Immature natural killer cell (primary cell): ENCODE measurements at regions not wholly inside any gene's neighbourhood (a gene's known extent, or its start where the extent isn't known, plus 50 kb on each side); places are given as distances from the start of the nearest gene placed in this dataset.

Source experiments
- DNase-seq, 3 donors: peaks; one replicate each; pipeline ENCODE4 v3.0.0; 2022; ENCODE audit warnings: mixed read lengths in 1 of 3
- H3K27ac Mint-ChIP-seq, 6 donors: one replicate each; pipeline ENCODE4 v1.8.0; 2020; ENCODE audit warnings: mixed read lengths in 6 of 6, mild to moderate bottlenecking in 5 of 6, inconsistent platforms in 4 of 6, moderate library complexity in 3 of 6
- H3K27me3 Mint-ChIP-seq, 3 donors: one replicate each; pipeline ENCODE4 v1.8.0; 2020 to 2021; ENCODE audit warnings: low read depth in 3 of 3, mild to moderate bottlenecking in 3 of 3, mixed read lengths in 3 of 3, moderate library complexity in 3 of 3, inconsistent platforms in 1 of 3
- H3K36me3 Mint-ChIP-seq, 3 donors: one replicate each; pipeline ENCODE4 v1.8.0; 2020; ENCODE audit warnings: mixed read lengths in 3 of 3, inconsistent platforms in 2 of 3, mild to moderate bottlenecking in 2 of 3
- H3K4me1 Mint-ChIP-seq, 2 donors: one replicate each; pipeline ENCODE4 v1.8.0; 2020; ENCODE audit warnings: inconsistent platforms in 2 of 2, mild to moderate bottlenecking in 2 of 2, mixed read lengths in 2 of 2, moderate library complexity in 1 of 2
- H3K4me3 Mint-ChIP-seq, 5 donors: one replicate each; pipeline ENCODE4 v1.8.0; 2020; ENCODE audit warnings: mild to moderate bottlenecking in 5 of 5, mixed read lengths in 5 of 5, inconsistent platforms in 3 of 5, moderate library complexity in 3 of 5
- H3K9me3 Mint-ChIP-seq, 6 donors: one replicate each; pipeline ENCODE4 v1.8.0; 2020; ENCODE audit warnings: mild to moderate bottlenecking in 6 of 6, mixed read lengths in 6 of 6, inconsistent platforms in 4 of 6, moderate library complexity in 3 of 6

DNA sequence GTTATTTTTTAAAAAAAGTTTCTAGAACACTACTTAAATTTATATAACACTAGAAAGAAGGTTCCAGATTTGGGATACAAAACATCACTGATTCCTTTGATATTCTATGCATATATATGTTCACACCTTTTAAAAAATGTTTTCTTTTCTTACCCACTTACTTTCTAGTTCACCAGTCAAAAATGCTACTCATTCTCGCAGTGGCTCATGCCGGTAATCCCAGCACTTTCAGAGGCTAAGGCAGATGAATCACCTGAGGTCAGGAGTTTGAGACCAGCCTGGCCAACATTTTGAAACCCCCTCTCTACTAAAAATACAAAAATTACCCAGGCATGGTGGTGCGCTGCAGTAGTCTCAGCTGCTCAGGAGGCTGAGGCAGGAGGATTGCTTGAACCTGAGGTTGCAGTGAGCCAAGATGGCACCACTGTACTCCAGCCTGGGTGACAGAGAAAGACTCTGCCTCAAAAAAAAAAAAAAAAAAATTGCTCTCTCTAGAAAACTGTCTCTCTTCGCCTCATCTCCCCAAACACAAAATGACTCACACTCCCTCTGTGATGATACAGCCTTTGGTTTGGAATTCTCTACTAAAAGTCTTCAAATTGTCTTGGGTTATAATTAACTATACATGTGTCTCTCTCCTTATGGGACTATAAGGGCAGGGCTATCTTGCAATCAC, 52.6 kb upstream of the TGFBR2 start:
- Mint-ChIP-seq H3K9me3 (no peaks in the 10 kb centered on the region), H3K4me3 (no peak overlapping the region), H3K4me1 (no peaks in the 10 kb centered on the region), H3K27me3 (peaks cover 0 to 3% (median 1%) of the 10 kb centered on the region in 3 donors), H3K27ac (no peak overlapping the region), H3K36me3 (peaks cover 0 to 4% (median 0%) of the 10 kb centered on the region in 3 donors)
- DNase-seq = no peak

- Mint-ChIP-seq H3K4me1 (no peaks in the 10 kb centered on the region), H3K4me3 (no peak overlapping the region), H3K9me3 (no peaks in the 10 kb centered on the region), H3K27ac (no peak overlapping the region), H3K27me3 (peaks cover 0 to 3% (median 1%) of the 10 kb centered on the region in 3 donors), H3K36me3 (peaks cover 0 to 4% (median 0%) of the 10 kb centered on the region in 3 donors)
- DNase-seq = no peak
These were observed 52.1 kb upstream of the TGFBR2 start for GRCh38 chr3:30554317-30554690.

GRCh38 chr3:30555968-30556367, 50.4 kb upstream of the TGFBR2 start:
- no peak overlapping the region for H3K4me3 Mint-ChIP-seq
- no peaks in the 10 kb centered on the region for H3K9me3 Mint-ChIP-seq
- H3K27ac Mint-ChIP-seq = no peak overlapping the region
- peaks cover 0 to 4% (median 0%) of the 10 kb centered on the region in 3 donors for H3K36me3 Mint-ChIP-seq
- H3K4me1 Mint-ChIP-seq = no peaks in the 10 kb centered on the region
- DNase-seq = no peak
- peaks cover 0 to 3% (median 1%) of the 10 kb centered on the region in 3 donors for H3K27me3 Mint-ChIP-seq
